K562 (cell line): ENCODE measurements at regions not wholly inside any gene's neighbourhood (a gene's known extent, or its start where the extent isn't known, plus 50 kb on each side); places are given as distances from the start of the nearest gene placed in this dataset.

Experiments used
- ADNP ChIP-seq: fragments of 200-800 bp; sonication (Bioruptor generic); IDR thresholded peaks from 2 replicates; pipeline ENCODE4 v1.6.1; 2016; ENCODE audit warnings: missing genetic modification characterization, missing compliant biosample characterization
- CBX8 ChIP-seq: fragments of 200-600 bp; sonication (generic); IDR thresholded peaks from 2 replicates; pipeline ENCODE4 v1.6.1; 2012; ENCODE audit warnings: borderline replicate concordance, mixed run types, low read depth, mild to moderate bottlenecking, moderate library complexity, mixed read lengths, low read length, control low read depth, inconsistent platforms; ENCODE audit not compliant: poor library complexity, severe bottlenecking; ENCODE audit errors: extremely low read depth
- CC2D1A ChIP-seq: fragments of 450-650 bp; IDR thresholded peaks from 2 replicates; pipeline ENCODE4 v1.6.1; 2017; ENCODE audit warnings: mild to moderate bottlenecking
- FOXK2 ChIP-seq, 2 experiments: fragments of 450-650 bp; IDR thresholded peaks in 1 of 2; conservative IDR thresholded peaks in 1 of 2; 2 replicates each; pipeline ENCODE4 v1.6.1; 2016; ENCODE audit warnings: low read depth in 2 of 2, mild to moderate bottlenecking in 1 of 2
- JUND ChIP-seq, 2 experiments: IDR thresholded peaks; 2 replicates in 1 of 2; 3 replicates in 1 of 2; pipeline ENCODE4 v1.6.1; 2011; ENCODE audit warnings: borderline replicate concordance in 2 of 2, low read depth in 2 of 2, low read length in 2 of 2, improper control_type of control experiment in 1 of 2, missing biosample characterization in 1 of 2, missing genetic modification characterization in 1 of 2, missing genetic modification reagents in 1 of 2
- MAFF ChIP-seq: IDR thresholded peaks from 2 replicates; pipeline ENCODE4 v1.6.1; 2012; ENCODE audit warnings: low read length, improper control_type of control experiment
- PHTF2 ChIP-seq: fragments of 250-450 bp; sonication (Bioruptor Pico); IDR thresholded peaks from 2 replicates; pipeline ENCODE4 v1.5.0; 2021; ENCODE audit warnings: mild to moderate bottlenecking
- POLR2G ChIP-seq: fragments of 200-400 bp; formaldehyde crosslinking; IDR thresholded peaks from 2 replicates; pipeline ENCODE4 v1.6.1; 2017; ENCODE audit warnings: low read depth, mild to moderate bottlenecking, antibody characterized with exemption, low read length, moderate library complexity
- RBM34 ChIP-seq: fragments of 200-400 bp; formaldehyde crosslinking; IDR thresholded peaks from 2 replicates; pipeline ENCODE4 v1.6.1; 2018; ENCODE audit warnings: low read length, borderline replicate concordance; ENCODE audit not compliant: insufficient read depth
- RNF2 ChIP-seq: sonication (generic); IDR thresholded peaks from 2 replicates; pipeline ENCODE4 v1.6.1; 2016
- SOX6 ChIP-seq: fragments of 450-650 bp; IDR thresholded peaks from 2 replicates; pipeline ENCODE4 v1.6.1; 2014; ENCODE audit warnings: mild to moderate bottlenecking
- ZKSCAN3 ChIP-seq: fragments of 250-450 bp; sonication (Bioruptor Pico); IDR thresholded peaks from 2 replicates; pipeline ENCODE4 v1.4.0; 2020
- ZNF431 ChIP-seq: sonication (generic); formaldehyde crosslinking; IDR thresholded peaks from 2 replicates; pipeline ENCODE4 v1.8.0; 2022; ENCODE audit warnings: mild to moderate bottlenecking, missing genetic modification reagents
- TF ChIP-seq, protein P1 (sequence below), 3 experiments: IDR thresholded peaks in 2 of 3; conservative IDR thresholded peaks in 1 of 3; 2 replicates each; pipeline ENCODE4 v1.5.1; 2011 to 2012; ENCODE audit warnings: low read length in 3 of 3, mild to moderate bottlenecking in 3 of 3, control low read depth in 2 of 3, improper control_type of control experiment in 1 of 3, inconsistent platforms in 1 of 3, low read depth in 1 of 3, mixed read lengths in 1 of 3, moderate library complexity in 1 of 3; ENCODE audit not compliant: insufficient read depth in 2 of 3
- TF ChIP-seq, protein P2 (sequence below): IDR thresholded peaks from 3 replicates; pipeline ENCODE4 v1.6.1; 2011; ENCODE audit warnings: borderline replicate concordance, mild to moderate bottlenecking, moderate library complexity; ENCODE audit not compliant: insufficient read length; ENCODE audit errors: extremely low read depth

DNA sequence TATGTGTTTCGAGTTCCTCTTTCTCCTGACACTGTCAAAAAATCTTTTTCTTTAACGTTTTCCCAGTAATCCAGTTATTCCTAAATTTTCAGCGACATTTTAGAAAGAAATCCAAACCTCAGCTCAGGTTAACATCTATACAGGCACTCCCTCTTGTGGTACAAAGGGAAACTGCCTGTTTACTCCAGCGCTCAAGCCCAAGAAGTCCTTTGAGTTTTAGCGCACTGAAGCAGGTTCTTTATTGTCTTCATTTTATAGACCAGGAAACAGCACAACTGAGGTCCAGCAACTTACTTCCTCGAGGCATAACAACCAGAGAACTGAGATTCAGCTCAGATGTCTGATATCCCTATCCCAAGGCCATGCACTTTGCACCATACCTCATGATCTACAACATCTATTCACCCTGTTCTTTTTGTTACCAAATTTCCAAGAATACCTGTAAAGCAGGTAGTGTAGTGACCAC, 287.2 kb upstream of the MKLN1 start (continued):
- TF ChIP-seq ADNP (no peak), RBM34 (no peak), SOX6 (peak; percentile 48; the same call in 1 of the 2 replicates), CBX8 (no peak), JUND (IDR thresholded peaks at IDR 0.05; ENCODE audit: borderline replicate concordance, low read depth, low read length) (peak; percentile 43; the same call in 1 of the 2 replicates), JUND (tag; IDR thresholded peaks at IDR 0.05; ENCODE audit: borderline replicate concordance, low read depth, low read length) (no peak; the same call in 2 of the 3 replicates), ZKSCAN3 (CRISPR knock-in tag) (no peak), MAFF (no peak), CC2D1A (peak; percentile 61; the same call in 1 of the 2 replicates), POLR2G (no peak), RNF2 (no peak), PHTF2 (CRISPR knock-in tag) (no peak), FOXK2 (conservative IDR thresholded peaks at IDR 0.05 in 1 of 2, IDR thresholded peaks at IDR 0.05 in 1 of 2; ENCODE audit: low read depth in 2 of 2) (peak; percentile 67 to 77; a peak in 3 of 4 replicates), ZNF431 (CRISPR knock-in tag) (no peak)
- TF ChIP-seq, protein P1, sequence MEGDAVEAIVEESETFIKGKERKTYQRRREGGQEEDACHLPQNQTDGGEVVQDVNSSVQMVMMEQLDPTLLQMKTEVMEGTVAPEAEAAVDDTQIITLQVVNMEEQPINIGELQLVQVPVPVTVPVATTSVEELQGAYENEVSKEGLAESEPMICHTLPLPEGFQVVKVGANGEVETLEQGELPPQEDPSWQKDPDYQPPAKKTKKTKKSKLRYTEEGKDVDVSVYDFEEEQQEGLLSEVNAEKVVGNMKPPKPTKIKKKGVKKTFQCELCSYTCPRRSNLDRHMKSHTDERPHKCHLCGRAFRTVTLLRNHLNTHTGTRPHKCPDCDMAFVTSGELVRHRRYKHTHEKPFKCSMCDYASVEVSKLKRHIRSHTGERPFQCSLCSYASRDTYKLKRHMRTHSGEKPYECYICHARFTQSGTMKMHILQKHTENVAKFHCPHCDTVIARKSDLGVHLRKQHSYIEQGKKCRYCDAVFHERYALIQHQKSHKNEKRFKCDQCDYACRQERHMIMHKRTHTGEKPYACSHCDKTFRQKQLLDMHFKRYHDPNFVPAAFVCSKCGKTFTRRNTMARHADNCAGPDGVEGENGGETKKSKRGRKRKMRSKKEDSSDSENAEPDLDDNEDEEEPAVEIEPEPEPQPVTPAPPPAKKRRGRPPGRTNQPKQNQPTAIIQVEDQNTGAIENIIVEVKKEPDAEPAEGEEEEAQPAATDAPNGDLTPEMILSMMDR (IDR thresholded peaks at IDR 0.05 in 2 of 3, conservative IDR thresholded peaks at IDR 0.05 in 1 of 3; ENCODE audit: insufficient read depth in 2 of 3, low read depth in 1 of 3, low read length in 3 of 3): peak; percentile 91 to 98 (median 96)
- TF ChIP-seq, protein P2, sequence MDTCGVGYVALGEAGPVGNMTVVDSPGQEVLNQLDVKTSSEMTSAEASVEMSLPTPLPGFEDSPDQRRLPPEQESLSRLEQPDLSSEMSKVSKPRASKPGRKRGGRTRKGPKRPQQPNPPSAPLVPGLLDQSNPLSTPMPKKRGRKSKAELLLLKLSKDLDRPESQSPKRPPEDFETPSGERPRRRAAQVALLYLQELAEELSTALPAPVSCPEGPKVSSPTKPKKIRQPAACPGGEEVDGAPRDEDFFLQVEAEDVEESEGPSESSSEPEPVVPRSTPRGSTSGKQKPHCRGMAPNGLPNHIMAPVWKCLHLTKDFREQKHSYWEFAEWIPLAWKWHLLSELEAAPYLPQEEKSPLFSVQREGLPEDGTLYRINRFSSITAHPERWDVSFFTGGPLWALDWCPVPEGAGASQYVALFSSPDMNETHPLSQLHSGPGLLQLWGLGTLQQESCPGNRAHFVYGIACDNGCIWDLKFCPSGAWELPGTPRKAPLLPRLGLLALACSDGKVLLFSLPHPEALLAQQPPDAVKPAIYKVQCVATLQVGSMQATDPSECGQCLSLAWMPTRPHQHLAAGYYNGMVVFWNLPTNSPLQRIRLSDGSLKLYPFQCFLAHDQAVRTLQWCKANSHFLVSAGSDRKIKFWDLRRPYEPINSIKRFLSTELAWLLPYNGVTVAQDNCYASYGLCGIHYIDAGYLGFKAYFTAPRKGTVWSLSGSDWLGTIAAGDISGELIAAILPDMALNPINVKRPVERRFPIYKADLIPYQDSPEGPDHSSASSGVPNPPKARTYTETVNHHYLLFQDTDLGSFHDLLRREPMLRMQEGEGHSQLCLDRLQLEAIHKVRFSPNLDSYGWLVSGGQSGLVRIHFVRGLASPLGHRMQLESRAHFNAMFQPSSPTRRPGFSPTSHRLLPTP: no peak
